ENCODE measurements at regions not wholly inside any gene's neighbourhood (a gene's known extent, or its start where the extent isn't known, plus 50 kb on each side); places are given as distances from the start of the nearest gene placed in this dataset.
"Not testable (repeated sequence)": the region's sequence is repeated elsewhere in the genome, so short reads cannot be mapped to it uniquely, and the experiment has no call there.

DNA sequence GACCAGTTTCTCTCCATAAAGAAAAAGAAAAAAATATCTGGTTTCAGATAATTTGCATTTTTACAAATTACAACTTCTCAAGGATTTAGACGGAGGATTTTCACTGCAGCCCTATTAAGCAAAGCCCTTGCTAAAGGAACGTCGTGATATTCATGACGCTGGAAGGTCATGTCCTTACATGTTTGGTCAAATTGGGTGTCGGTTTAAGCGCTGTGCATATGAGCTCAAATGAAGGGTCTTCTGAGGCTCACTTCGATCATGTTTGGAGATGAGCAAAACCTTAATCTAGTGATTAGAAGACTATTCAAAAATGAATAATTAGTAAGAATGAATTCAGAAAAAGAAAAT, 67.3 kb upstream of the USP15 start:
- Histone ChIP-seq H3K4me3 (ENCODE audit: low read length in 2 of 2) (peak overlapping the region in 1 of 2 donors; percentile 69), H3K27ac (ENCODE audit: low read length) (no peak overlapping the region), H3K36me3 (ENCODE audit: control insufficient read depth in 2 of 2, insufficient read depth in 2 of 2, low read length in 2 of 2) (no peaks in the 10 kb centered on the region), H3K27me3 (ENCODE audit: control insufficient read depth in 1 of 2, insufficient read depth in 2 of 2, low read length in 2 of 2) (peaks cover 18 to 25% of the 10 kb centered on the region in 2 donors), H3K9ac (ENCODE audit: low read length in 2 of 2) (no peak overlapping the region), H3K4me1 (ENCODE audit: control insufficient read depth, insufficient read depth, low read length) (peaks cover 17% of the 10 kb centered on the region), H3K9me3 (ENCODE audit: control insufficient read depth in 2 of 2, low read length in 2 of 2) (no peaks in the 10 kb centered on the region)

DNA sequence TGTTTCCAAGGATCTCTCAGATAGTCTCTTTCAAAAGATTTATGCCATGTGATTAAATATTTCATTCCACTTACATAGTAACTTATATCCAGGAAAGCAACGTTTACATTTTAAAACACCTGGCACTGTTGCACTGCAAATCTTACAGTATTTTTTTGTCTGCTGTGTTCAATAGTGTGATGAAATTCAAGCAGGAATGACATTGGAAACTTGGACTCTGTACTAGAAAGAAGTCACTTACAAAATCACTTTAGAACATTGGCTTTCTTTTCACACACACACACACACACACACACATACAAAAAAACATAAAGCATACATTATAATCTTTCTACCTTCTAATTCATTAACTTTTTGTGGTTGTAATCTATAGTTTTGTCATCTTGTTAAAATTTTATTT, 66.2 kb upstream of the USP15 start:
- H3K9ac ChIP-seq (ENCODE audit: low read length in 2 of 2): no peak overlapping the region
- no peak overlapping the region for H3K27ac ChIP-seq (ENCODE audit: low read length)
- no peaks in the 10 kb centered on the region for H3K36me3 ChIP-seq (ENCODE audit: control insufficient read depth in 2 of 2, insufficient read depth in 2 of 2, low read length in 2 of 2)
- H3K4me3 ChIP-seq (ENCODE audit: low read length in 2 of 2): no peak overlapping the region
- peaks cover 18 to 25% of the 10 kb centered on the region in 2 donors for H3K27me3 ChIP-seq (ENCODE audit: control insufficient read depth in 1 of 2, insufficient read depth in 2 of 2, low read length in 2 of 2)
- peaks cover 17% of the 10 kb centered on the region for H3K4me1 ChIP-seq (ENCODE audit: control insufficient read depth, insufficient read depth, low read length)
- peaks cover 0 to under 1% of the 10 kb centered on the region in 2 donors for H3K9me3 ChIP-seq (ENCODE audit: control insufficient read depth in 2 of 2, low read length in 2 of 2)

DNA sequence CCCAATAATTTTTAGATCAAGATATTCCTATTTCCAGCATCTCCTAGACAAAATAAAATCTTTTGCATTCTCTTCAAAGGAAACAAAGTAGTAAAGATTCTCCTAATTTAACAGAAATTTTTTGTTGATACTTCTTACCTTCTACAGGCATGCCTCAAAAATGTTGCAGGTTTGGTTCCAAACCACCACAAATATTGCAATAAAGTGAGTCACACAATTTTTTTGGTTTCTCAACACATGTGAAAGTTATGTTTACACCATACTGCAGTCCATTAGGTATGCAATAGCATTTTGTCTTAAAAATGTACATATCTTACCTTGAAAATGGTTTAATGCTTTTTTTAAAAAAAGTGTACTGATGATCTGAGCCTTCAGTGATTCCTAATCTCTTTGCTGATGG, 65.6 kb upstream of the USP15 start:
- Histone ChIP-seq H3K36me3 (ENCODE audit: control insufficient read depth in 2 of 2, insufficient read depth in 2 of 2, low read length in 2 of 2) (no peaks in the 10 kb centered on the region), H3K27ac (ENCODE audit: low read length) (no peak overlapping the region), H3K4me1 (ENCODE audit: control insufficient read depth, insufficient read depth, low read length) (peaks cover 17% of the 10 kb centered on the region), H3K27me3 (ENCODE audit: control insufficient read depth in 1 of 2, insufficient read depth in 2 of 2, low read length in 2 of 2) (peaks cover 18 to 25% of the 10 kb centered on the region in 2 donors), H3K9me3 (ENCODE audit: control insufficient read depth in 2 of 2, low read length in 2 of 2) (peaks cover 0 to 3% of the 10 kb centered on the region in 2 donors), H3K4me3 (ENCODE audit: low read length in 2 of 2) (no peak overlapping the region), H3K9ac (ENCODE audit: low read length in 2 of 2) (no peak overlapping the region)

DNA sequence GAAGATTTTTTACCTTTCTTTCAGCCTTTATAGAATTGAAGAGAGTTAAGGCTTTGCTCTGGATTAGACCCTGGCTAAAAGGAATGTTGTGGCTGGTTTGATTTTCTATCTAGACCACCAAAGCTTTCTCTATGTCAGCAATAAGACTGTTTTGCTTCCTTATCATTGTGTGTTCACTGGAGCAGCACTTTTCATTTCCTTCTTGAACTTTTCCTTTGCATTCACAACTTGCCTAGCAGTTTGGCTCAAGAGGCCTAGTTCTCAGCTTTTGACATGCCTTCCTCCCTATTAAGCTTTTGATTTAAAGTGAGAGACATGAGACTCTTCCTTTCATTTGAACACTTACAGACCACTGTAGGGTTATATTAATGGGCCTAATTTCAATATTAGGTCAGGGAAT, 64.1 kb upstream of the USP15 start:
- H3K9ac ChIP-seq (ENCODE audit: low read length in 2 of 2): no peak overlapping the region
- peaks cover 13% of the 10 kb centered on the region in 2 donors for H3K27me3 ChIP-seq (ENCODE audit: control insufficient read depth in 1 of 2, insufficient read depth in 2 of 2, low read length in 2 of 2)
- no peak overlapping the region for H3K4me3 ChIP-seq (ENCODE audit: low read length in 2 of 2)
- H3K4me1 ChIP-seq (ENCODE audit: control insufficient read depth, insufficient read depth, low read length): peaks cover 14% of the 10 kb centered on the region
- H3K9me3 ChIP-seq (ENCODE audit: control insufficient read depth in 2 of 2, low read length in 2 of 2): peaks cover 0 to 3% of the 10 kb centered on the region in 2 donors
- no peak overlapping the region for H3K27ac ChIP-seq (ENCODE audit: low read length)
- H3K36me3 ChIP-seq (ENCODE audit: control insufficient read depth in 2 of 2, insufficient read depth in 2 of 2, low read length in 2 of 2): no peaks in the 10 kb centered on the region

DNA sequence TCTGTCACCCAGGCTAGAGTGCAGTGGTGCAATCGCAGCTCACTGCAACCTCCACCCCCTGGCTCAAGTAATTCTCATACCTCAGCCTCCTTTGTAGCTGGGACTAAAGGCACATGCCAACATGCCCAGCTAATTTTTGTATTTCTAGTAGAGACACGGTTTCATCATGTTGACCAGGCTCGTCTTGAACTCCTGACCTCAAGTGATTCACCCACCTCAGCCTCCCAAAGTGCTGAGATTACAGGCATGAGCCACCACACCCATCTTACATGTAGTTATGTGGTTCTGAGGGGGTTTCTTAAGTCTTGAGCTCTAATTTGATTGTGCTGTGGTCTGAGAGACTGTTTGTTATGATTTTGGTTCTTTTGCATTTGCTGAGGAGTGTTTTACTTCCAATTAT, 57.3 kb upstream of the USP15 start:
- not testable (repeated sequence) for H3K36me3 ChIP-seq (ENCODE audit: control insufficient read depth in 2 of 2, insufficient read depth in 2 of 2, low read length in 2 of 2); H3K9ac ChIP-seq (ENCODE audit: low read length in 2 of 2); H3K9me3 ChIP-seq (ENCODE audit: control insufficient read depth in 2 of 2, low read length in 2 of 2); H3K27ac ChIP-seq (ENCODE audit: low read length); H3K4me3 ChIP-seq (ENCODE audit: low read length in 2 of 2); H3K27me3 ChIP-seq (ENCODE audit: control insufficient read depth in 1 of 2, insufficient read depth in 2 of 2, low read length in 2 of 2); H3K4me1 ChIP-seq (ENCODE audit: control insufficient read depth, insufficient read depth, low read length)

DNA sequence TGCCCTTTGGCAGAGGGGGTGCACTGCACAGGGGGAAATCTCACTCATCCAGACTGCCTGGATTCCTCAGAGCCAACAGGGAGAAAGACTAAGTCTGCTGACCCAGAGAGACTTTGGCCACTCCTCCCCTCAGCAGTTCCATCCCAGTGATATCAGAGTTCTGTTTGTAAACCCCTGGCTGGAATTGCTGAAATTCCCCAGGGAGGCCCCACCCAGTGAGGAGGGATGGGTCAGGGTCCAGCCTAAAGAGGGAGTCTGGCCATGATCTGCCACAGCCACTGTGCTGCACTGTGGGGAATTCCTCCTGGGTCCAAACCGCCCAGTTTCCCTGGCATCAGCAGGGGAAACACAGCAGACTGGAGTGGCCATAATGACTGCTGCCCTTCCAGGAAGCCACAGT, 54.9 kb upstream of the USP15 start:
- Histone ChIP-seq H3K9ac (ENCODE audit: low read length in 2 of 2) (no peak overlapping the region), H3K27me3 (ENCODE audit: control insufficient read depth in 1 of 2, insufficient read depth in 2 of 2, low read length in 2 of 2) (no peaks in the 10 kb centered on the region), H3K9me3 (ENCODE audit: control insufficient read depth in 2 of 2, low read length in 2 of 2) (no peaks in the 10 kb centered on the region), H3K27ac (ENCODE audit: low read length) (no peak overlapping the region), H3K36me3 (ENCODE audit: control insufficient read depth in 2 of 2, insufficient read depth in 2 of 2, low read length in 2 of 2) (no peaks in the 10 kb centered on the region), H3K4me1 (ENCODE audit: control insufficient read depth, insufficient read depth, low read length) (no peaks in the 10 kb centered on the region), H3K4me3 (ENCODE audit: low read length in 2 of 2) (no peak overlapping the region)

DNA sequence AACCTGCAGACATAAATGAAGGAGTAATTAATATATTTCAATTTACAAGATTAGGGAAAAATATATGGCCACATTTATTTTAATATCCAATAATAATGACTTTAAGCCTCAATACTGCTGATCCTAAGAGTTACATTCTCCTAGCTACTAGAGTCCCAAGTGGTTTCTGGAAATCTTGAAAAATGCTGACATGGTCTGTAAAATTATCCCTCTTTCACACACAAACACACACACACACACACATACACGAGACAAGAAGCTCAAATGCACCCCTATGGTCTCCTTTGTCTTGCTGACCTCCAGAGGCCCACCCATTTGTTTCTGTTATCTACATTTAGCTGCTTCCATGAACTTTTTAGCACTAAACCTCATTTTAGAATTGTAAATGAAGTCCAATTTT, 53.0 kb upstream of the USP15 start:
- no peak overlapping the region for H3K9ac ChIP-seq (ENCODE audit: low read length in 2 of 2)
- H3K4me1 ChIP-seq (ENCODE audit: control insufficient read depth, insufficient read depth, low read length): no peaks in the 10 kb centered on the region
- H3K27ac ChIP-seq (ENCODE audit: low read length): no peak overlapping the region
- no peaks in the 10 kb centered on the region for H3K27me3 ChIP-seq (ENCODE audit: control insufficient read depth in 1 of 2, insufficient read depth in 2 of 2, low read length in 2 of 2)
- H3K36me3 ChIP-seq (ENCODE audit: control insufficient read depth in 2 of 2, insufficient read depth in 2 of 2, low read length in 2 of 2): no peaks in the 10 kb centered on the region
- H3K4me3 ChIP-seq (ENCODE audit: low read length in 2 of 2): no peak overlapping the region
- H3K9me3 ChIP-seq (ENCODE audit: control insufficient read depth in 2 of 2, low read length in 2 of 2): no peaks in the 10 kb centered on the region

All from stomach smooth muscle (tissue), 2 donors.